ENCODE measurements at regions not wholly inside any gene's neighbourhood (a gene's known extent, or its start where the extent isn't known, plus 50 kb on each side); places are given as distances from the start of the nearest gene placed in this dataset.

- DNase-seq (ENCODE audit: low read depth): no peak
Observed at GRCh38 chr17:11081342-11081741, 159.7 kb upstream of the SHISA6 start.

- no peak for DNase-seq (ENCODE audit: low read depth)
Observed at GRCh38 chr17:11077673-11078072, 163.3 kb upstream of the SHISA6 start.

GRCh38 chr17:11074451-11074850 is 166.6 kb upstream of the SHISA6 start:
- DNase-seq (ENCODE audit: low read depth): no peak

GRCh38 chr17:11056926-11057325 is 184.1 kb upstream of the SHISA6 start:
- no peak for DNase-seq (ENCODE audit: low read depth)

GRCh38 chr17:11053846-11054245 is 187.2 kb upstream of the SHISA6 start:
- DNase-seq (ENCODE audit: low read depth): no peak

GRCh38 chr17:11049539-11049938 is 191.5 kb upstream of the SHISA6 start:
- DNase-seq (ENCODE audit: low read depth): no peak

GRCh38 chr17:11047228-11047627 is 193.8 kb upstream of the SHISA6 start:
- DNase-seq (ENCODE audit: low read depth): no peak

- no peak for DNase-seq (ENCODE audit: low read depth)
Observed at GRCh38 chr17:11039342-11039741, 201.5 kb upstream of the PIRT start.

GRCh38 chr17:11035681-11036080 is 197.8 kb upstream of the PIRT start:
- DNase-seq (ENCODE audit: low read depth): no peak

GRCh38 chr17:11031787-11032186 is 193.9 kb upstream of the PIRT start:
- DNase-seq (ENCODE audit: low read depth): no peak

- no peak for DNase-seq (ENCODE audit: low read depth)
Observed at GRCh38 chr17:11029791-11030190, 191.9 kb upstream of the PIRT start.

- DNase-seq (ENCODE audit: low read depth): no peak
Observed at GRCh38 chr17:11028349-11028748, 190.5 kb upstream of the PIRT start.

GRCh38 chr17:11026903-11027302 is 189.0 kb upstream of the PIRT start:
- no peak for DNase-seq (ENCODE audit: low read depth)

GRCh38 chr17:11023639-11024479 is 186.0 kb upstream of the PIRT start:
- no peak for DNase-seq (ENCODE audit: low read depth)

- no peak for DNase-seq (ENCODE audit: low read depth)
Observed at GRCh38 chr17:11006530-11006929, 168.6 kb upstream of the PIRT start.

GRCh38 chr17:11005940-11006339 is 168.1 kb upstream of the PIRT start:
- DNase-seq (ENCODE audit: low read depth): no peak

GRCh38 chr17:11002417-11002816 is 164.5 kb upstream of the PIRT start:
- no peak for DNase-seq (ENCODE audit: low read depth)

- DNase-seq (ENCODE audit: low read depth): no peak
Observed at GRCh38 chr17:11001651-11002050, 163.8 kb upstream of the PIRT start.

GRCh38 chr17:10999484-10999883 is 161.6 kb upstream of the PIRT start:
- DNase-seq (ENCODE audit: low read depth): no peak

GRCh38 chr17:10993126-10993525 is 155.2 kb upstream of the PIRT start:
- DNase-seq (ENCODE audit: low read depth): no peak

- no peak for DNase-seq (ENCODE audit: low read depth)
Observed at GRCh38 chr17:10992106-10992880, 154.4 kb upstream of the PIRT start.

GRCh38 chr17:10987786-10988185 is 149.9 kb upstream of the PIRT start:
- no peak for DNase-seq (ENCODE audit: low read depth)

GRCh38 chr17:10984220-10984619 is 146.3 kb upstream of the PIRT start:
- DNase-seq (ENCODE audit: low read depth): no peak

All from iris pigment epithelial cell (primary cell).